Skin of body (tissue), 1 donor: ENCODE measurements at regions not wholly inside any gene's neighbourhood (a gene's known extent, or its start where the extent isn't known, plus 50 kb on each side); places are given as distances from the start of the nearest gene placed in this dataset.
"Not testable (repeated sequence)": the region's sequence is repeated elsewhere in the genome, so short reads cannot be mapped to it uniquely, and the experiment has no call there.

Experiments
- DNase-seq: peaks from one replicate; lab custom pipeline; 2025; lab: John Stamatoyannopoulos, UW

DNA sequence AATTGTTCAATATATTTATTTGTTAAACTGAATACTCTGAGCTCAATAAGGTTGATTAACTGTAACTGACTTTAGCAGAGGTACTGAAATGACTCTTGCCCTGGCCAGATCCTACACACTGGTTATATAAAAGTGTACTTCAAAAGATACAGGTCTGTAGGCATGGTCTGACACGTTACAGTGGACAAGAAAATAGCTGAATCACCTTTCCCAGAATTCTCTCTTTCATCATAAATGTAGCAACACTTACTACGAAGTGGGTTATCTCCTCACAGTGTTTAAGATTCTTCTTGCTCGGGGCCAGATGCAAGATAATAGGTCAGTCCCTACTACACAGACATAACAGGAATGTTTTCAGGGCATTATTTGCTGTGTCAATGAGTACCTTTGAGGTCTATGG lies 107.0 kb upstream of the ZC3H15 start:
- no peak for DNase-seq

DNA sequence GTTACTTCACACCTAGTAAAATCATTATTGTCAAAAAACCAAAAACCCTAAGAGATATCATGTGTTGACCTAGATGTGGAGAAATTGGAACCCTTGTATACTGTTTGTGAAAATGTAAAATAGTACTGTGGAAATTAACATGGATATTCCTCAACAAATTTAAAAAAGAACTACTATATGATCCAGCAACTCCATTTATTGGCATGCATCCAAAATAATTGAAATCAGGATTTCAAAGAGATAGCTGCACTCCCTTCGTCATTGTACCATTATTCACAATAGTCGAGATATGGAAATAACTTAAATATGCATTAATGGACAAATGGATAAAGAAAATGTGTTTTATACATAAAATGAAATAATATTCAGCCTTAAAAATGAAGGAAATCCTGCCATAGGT lies 105.3 kb upstream of the ZC3H15 start:
- no peak for DNase-seq

DNA sequence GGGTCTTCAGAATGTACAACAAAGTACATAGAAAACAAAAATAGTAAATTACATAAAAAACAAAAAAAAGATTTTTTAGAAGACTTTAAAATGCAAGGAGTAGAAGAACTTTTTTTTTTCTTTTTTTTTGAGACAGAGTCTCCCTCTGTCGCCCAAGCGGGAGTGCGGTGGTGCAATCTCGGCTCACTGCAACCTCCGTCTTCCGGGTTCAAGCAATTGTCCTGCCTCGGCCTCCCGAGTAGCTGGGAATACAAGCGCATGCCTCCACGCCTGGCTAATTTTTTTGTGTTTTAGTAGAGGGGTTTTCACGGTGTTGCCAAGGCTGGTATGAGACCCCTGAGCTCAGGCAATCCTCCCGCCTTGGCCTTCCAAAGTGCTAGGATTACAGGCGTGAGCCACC lies 104.5 kb upstream of the ZC3H15 start:
- DNase-seq = no peak

DNA sequence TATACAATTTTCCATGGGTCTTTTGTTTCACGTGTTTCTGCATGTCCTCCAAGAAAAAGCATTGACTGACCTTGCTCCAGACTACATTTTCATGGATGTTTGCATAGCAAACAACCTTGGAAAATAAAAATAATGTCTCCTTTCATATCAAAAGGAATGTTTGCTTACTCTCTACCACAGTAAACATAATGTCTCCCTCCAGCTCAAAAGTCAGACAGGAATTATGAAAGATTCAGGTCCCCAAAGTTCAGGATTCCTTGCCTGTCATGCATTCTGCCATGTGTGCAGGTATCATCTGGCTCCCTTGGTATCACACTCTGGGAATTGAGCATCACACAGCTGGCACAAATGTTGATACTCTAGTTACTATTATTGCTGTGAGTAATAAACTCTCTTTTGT lies 103.1 kb upstream of the ZC3H15 start:
- no peak for DNase-seq

DNA sequence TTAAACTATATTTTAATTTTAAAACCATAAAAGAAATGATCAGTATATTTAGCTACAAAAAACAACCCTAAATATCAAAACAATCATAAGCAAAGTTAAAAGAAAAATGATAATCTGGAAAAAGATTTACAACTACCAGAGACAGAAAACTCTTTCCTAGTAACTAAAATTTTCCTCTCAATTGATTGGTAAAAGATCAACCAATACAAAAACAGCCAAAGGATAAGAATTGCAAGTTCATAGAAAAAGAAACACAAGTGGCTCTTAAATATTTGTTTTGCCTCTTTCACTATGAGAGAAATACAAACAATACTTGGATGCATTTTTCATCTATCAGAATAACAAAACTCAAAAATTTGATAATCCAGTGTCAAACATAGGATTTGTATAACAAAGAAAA lies 101.8 kb upstream of the ZC3H15 start:
- no peak for DNase-seq

DNA sequence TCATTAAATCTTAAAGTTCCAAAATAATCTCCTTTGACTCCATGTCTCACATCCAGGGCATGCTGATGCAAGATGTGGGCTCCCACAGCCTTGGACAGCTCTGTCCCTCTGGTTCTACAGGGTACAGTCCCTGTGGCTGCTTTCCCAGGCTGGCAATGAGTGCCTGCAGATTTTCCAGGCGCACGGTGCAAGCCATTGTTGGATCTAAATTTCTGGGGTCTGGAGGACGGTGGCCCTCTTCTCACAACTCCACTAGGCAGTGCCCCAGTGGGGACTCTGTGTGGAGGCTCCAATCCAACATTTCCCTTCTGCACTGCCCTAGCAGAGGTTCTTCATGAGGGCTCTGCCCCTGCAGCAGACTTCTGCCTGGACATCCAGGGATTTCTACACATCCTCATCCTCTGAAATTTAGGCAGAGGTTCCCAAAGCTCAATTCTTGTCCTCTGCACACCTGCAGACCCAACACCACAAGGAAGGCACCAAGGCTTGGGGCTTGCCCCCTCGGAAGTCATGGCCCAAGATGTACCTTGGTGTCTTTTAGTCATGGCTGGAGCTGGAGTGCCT lies 100.3 kb upstream of the ZC3H15 start:
- DNase-seq = not testable (repeated sequence)

DNA sequence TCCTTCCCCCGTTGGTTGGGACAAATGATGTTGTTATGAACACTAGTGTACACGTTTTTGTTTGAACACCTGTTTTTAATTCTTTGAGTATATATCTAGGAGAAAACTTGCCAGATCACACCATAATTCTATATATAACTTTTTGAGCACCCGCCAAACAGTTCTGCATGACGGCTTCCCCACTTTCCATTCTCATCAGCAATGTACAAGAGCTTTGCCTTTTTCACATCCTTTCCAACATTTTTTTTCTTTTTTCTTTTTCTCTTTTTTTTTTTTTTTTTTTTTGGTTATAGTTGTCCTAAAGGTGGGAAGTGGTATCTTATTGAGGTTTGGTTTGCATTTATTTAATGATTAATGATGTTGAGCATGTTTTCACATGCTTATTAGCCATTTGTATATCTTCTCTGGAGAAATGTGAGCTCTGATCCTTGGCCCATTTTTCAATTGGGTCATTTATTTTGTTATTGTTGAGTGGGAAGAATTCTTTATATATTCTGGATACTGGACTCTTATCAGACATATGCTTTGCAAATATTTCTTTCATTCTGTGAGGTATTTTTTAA lies 86.9 kb upstream of the ZC3H15 start:
- DNase-seq = no peak

DNA sequence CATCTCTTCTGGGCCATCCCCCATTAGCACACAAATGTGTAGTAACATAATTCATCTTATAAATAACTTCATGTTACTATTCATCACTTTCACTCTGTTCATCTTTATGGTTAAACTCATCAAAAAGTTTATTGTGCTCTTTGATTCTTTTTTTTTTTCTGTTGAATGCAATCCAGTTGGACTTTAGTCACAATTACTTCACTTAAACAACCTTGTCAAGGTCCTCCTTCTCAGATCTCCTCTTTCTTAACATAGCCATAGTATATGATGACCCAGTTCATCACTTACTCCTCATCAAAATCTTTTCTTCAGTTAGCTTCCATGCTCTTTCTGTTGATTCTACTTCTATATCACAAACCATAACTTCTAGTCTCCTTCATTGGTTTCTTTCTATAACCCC lies 80.2 kb upstream of the ZC3H15 start:
- DNase-seq = no peak

DNA sequence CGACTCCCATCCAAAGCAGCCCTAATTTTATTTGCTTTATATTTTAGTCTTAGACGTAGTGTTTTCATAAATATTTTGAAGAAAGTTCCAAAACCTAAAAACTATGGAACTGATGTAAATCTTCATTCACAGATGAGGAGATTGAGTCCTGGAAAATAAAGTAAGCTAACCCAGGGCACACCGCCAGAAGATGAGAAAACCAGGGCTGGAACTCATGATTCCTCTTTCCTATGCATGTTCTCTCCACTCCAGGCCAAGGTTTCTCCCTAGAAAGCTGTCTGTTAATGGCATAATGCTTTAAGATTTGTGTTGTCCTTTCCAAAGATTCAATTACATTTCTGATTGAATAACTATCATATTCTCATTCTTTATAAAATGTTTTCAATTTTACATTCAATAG lies 78.4 kb upstream of the ZC3H15 start:
- no peak for DNase-seq

DNA sequence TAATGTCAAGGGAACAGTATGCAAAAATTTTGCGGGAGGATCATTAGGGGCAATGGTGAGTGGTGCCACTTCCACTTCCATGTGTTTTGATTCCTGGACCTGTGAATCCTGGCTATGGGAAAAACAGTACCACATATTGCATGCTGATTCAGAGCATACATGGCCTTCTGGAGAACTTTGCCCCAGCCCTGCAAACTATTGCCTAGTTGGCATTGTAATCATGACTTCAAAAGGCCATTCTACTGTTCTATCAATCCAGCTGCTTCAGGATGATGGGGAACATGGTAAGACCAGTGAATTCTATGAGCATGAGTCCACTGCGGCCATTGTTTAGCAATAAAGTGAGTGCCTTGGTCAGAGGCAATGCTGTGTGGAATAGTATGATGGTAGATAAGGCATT lies 75.3 kb upstream of the ZC3H15 start:
- no peak for DNase-seq

DNA sequence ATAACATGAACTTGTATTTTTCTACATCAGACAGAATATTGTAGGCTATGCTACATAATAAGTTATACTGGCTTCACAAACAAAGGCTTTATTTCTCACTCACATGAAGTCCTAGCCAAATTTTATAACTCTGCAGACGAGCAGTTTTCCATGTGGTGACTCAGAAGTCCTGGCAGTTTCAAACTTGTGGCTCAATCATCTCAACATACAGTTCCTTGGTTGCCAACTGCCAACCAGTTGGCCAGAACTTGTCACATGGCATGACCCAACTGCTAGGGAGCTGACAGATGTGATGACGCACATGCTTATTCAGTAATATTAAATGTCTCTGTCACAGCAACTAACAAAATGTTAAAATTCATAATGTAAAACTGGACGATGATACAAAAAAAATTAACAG lies 63.8 kb upstream of the ZC3H15 start:
- no peak for DNase-seq

DNA sequence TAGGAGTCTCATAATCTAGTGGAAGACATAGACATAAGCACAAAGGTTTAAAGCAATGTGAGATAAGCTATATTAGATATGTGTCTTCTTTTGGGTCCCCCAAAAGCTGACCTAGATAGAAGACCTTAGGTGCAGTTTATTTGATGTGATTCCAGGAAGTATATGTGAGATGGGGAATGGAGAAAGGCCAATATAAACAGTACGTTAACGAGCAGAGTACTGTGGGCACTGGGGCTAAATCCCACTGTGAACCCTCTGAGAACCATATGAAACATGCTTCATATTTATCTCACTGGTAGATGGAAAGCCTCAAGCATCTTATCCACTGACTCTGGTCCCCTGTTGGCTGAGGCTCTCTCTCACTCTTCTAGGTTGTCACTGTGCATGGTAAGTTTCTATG lies 62.6 kb upstream of the ZC3H15 start:
- no peak for DNase-seq

DNA sequence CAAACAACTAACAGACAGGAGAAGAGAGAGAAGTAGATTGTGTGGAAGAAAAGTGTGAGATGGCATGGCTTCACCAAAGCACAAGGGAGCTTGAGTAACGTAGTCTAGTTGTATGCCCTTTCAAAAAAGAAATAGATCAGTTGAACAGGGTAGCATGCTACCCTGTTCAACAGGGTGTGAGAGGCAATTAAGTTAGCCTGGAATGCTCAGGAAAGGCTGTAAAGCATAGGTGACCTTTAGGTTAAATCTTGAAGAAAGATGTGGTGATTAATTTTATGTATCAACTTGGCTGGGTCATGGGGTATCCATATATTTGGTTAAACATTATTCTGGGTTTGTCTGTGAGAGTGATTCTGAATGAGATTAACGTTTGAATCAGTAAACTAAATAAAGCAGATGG lies 61.8 kb upstream of the ZC3H15 start:
- DNase-seq = no peak

DNA sequence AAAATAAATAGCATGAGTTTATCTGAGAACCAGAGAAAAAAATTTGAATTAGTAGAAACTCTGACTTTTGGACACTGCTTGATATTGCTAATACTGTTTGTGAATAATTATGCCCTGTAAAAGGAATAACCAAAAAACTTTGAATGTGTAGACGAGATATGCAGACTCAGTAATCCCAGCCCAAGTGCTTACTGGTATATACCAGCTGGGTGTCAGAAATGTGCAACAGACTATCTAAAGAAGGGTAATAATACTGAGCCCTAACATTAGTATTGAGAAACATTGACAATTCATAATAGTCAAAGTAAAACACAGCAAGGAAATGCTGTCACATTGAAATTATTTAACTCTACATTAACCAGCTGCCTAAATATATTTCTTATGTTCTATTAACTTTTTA lies 60.5 kb upstream of the ZC3H15 start:
- DNase-seq = no peak

DNA sequence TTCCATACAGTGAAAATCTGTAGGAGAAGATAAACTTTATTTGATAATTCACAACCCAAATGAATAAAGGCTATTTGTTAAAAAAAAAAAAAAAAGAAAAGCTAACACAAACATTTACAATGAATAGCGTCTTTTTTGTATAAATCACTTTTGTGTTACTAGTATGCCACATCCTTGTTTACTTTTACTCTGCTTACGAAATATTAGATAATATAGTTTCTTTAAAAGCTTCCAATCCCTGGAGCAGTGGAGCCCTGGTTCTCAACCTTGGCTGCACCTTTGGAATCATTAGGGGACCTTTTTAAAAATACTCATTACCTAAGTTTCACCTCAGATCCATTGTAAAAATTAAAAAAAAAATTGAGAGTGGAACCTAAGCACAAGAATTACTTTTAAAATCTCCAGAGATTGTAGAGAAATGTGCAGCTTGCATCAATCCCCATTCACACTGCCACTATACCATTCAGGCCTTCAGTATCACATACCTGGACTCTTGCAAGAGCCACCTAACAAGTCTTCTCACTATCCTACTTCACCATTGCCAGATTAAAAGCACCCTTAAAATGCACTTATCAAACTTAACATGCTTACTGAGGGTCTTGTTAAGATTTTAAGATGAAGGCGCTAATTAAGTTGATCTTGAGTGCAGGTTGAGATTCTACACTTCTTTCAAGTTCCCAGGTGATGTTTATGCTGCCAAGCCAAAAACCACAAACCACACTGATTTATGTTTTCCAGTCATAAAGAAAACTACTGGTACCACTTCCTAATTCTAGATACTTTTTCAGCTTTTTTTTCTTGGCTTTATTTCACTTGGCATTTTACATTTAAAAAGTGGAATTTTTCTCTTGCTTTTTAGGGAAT lies 59.7 kb upstream of the ZC3H15 start:
- DNase-seq = no peak

DNA sequence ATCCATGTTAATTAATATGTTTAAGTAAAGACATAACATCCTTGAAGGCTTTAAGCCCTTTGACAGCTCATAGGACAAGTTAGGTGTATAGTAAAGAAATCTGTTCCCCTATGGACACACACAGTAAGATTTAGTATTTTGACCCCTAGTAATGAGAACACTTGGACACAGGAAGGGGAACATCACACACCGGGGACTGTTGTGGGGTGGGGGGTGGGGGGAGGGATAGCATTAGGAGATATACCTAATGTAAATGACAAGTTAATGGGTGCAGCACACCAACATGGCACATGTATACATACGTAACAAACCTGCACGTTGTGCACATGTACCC lies 59.1 kb upstream of the ZC3H15 start:
- not testable (repeated sequence) for DNase-seq

DNA sequence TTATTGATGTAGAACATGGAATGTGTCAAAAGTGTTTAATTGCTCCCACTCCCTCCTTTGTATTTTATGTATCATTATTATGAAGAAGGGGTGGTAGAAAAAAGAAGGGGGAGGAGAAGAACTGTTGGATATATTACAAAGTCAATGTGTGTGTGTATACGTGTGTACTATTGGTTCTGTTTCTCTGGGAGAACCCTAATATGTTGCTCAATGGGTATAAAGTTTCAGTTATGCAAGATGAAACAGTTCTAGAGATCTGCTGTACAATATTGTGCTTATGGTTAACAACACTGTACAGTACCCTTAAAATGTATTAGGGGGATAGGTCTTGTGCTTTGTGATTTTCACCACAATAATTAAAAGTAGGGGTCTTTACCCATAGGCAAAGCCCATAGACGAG lies 58.1 kb upstream of the ZC3H15 start:
- no peak for DNase-seq

DNA sequence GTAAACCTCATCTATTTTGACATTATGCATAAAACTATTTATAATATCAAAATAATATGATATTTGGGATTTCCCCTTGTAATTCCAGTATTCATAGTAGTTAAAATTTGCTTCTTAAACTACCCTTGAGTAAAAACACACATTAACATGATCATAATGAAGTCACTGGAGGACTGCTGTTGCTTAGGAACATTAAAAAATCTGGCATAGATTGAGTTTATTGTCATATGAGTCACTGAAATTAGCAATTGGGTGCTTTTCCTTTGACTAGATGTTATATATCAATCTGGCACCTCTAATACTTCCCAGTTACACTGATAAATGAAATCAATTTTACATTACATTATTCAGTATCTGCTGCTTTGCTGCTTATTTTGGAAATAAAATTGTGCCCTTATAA lies 57.0 kb upstream of the ZC3H15 start:
- no peak for DNase-seq

DNA sequence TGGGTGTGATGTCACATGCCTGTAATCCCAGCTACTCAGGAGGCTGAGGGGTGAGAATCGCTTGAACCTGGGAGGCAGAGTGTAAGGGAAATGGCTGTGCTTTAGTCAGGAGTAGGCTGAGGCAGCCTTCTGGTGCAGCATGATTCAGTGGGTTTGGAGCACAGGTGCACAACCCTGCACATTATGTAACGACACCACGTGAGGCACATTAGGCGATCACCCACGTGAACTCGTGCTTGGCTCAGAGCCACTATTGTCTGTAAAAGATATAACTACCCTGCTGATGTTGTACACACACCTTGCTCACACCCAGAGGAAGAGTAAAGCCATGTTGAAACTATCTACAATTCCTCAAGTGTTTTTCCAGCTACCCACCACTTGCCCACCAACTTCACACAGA lies 54.8 kb upstream of the ZC3H15 start:
- DNase-seq = no peak

DNA sequence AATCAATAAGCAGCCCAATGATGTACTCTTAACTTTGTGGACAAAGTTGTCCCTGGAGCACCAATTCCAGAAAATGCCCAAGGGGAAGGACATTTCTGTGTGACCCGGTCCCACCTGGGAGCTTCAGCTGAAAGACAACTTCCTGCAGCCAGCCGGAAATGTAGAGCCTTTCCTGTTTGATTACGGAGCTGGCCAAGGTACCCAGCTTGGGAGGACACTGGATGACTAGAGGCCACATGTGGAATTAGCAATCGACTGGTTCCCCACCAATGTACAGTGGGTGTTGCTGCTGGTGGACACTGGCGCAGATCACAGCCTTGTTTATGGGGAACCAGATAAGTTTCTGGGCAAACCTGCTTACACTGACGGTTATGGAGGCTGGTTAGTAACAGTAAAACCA lies 53.0 kb upstream of the ZC3H15 start:
- no peak for DNase-seq

DNA sequence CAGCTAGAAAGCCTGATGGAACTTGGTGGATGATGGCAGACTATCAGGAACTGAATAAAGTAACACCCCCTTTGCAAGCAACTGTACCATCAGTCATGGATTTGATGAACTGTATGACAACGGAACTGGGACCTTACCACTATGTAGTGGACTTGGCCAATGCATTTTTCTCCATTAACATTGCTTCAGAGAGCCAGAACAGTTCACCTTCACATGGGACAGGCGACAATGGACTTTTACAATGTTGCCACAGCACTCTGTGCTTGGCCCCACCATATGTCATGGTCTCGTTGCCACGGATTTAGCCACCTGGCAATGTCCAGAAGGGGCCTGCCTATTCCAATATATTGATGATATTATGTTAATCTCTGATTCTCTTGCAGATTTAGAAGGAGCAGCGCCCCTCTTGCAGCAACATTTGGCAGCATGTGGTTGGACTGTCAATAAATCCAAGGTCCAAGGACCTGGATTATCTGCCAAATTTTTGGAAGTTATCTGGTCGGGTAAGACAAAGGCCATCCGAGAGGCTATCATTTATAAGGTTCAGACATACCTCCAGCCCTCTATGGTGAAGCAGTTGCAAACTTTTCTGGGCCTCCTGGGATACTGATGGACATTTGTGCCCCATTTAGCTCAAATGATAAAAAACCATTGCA lies 52.2 kb upstream of the ZC3H15 start:
- DNase-seq = no peak
